Parathyroid adenoma (tissue), 2 donors: ENCODE measurements at regions not wholly inside any gene's neighbourhood (a gene's known extent, or its start where the extent isn't known, plus 50 kb on each side); places are given as distances from the start of the nearest gene placed in this dataset.
A peak's percentile ranks its signal among the peaks of the same experiment; 100 is the strongest.

ENCODE experiments used
- H2AFZ ChIP-seq: fragments of 300-600 bp; sonication (generic); one replicate; pipeline ENCODE4 v1.7.0; 2017; ENCODE audit warnings: antibody characterized with exemption, mild to moderate bottlenecking
- H3K27ac ChIP-seq: fragments of 300-600 bp; sonication (generic); one replicate; pipeline ENCODE4 v1.7.0; 2017
- H3K27me3 ChIP-seq: fragments of 300-600 bp; sonication (generic); one replicate; pipeline ENCODE4 v1.7.0; 2017; ENCODE audit warnings: low read length; ENCODE audit not compliant: control insufficient read depth, insufficient read depth
- H3K36me3 ChIP-seq: fragments of 300-600 bp; sonication (generic); one replicate; pipeline ENCODE4 v1.7.0; 2017; ENCODE audit warnings: low read length; ENCODE audit not compliant: control insufficient read depth, insufficient read depth
- H3K4me1 ChIP-seq: fragments of 300-600 bp; sonication (generic); one replicate; pipeline ENCODE4 v1.7.0; 2017; ENCODE audit warnings: control low read depth
- H3K4me2 ChIP-seq: fragments of 300-600 bp; sonication (generic); one replicate; pipeline ENCODE4 v1.7.0; 2017; ENCODE audit warnings: low read length
- H3K4me3 ChIP-seq: fragments of 300-600 bp; sonication (generic); one replicate; pipeline ENCODE4 v1.7.0; 2017; ENCODE audit warnings: low read depth, low read length
- H3K79me2 ChIP-seq: fragments of 300-600 bp; sonication (generic); one replicate; pipeline ENCODE4 v1.7.0; 2017; ENCODE audit warnings: control low read depth
- H3K9ac ChIP-seq: fragments of 300-600 bp; sonication (generic); one replicate; pipeline ENCODE4 v1.7.0; 2017; ENCODE audit warnings: mild to moderate bottlenecking
- H3K9me3 ChIP-seq: fragments of 300-600 bp; sonication (generic); one replicate; pipeline ENCODE4 v1.7.0; 2017; ENCODE audit warnings: low read length; ENCODE audit not compliant: control insufficient read depth
- TF ChIP-seq, protein P1 (sequence below): fragments of 300-600 bp; sonication (generic); IDR thresholded peaks from one replicate; pipeline ENCODE4 v1.7.0; 2017; ENCODE audit warnings: antibody characterized with exemption, mild to moderate bottlenecking
- donor health status: primary hyperparathyroidism.

GRCh38 chr17:77830816-77831473 lies 127.6 kb upstream of the TNRC6C start:
- H3K4me3 ChIP-seq, result no peak overlapping the region

DNA sequence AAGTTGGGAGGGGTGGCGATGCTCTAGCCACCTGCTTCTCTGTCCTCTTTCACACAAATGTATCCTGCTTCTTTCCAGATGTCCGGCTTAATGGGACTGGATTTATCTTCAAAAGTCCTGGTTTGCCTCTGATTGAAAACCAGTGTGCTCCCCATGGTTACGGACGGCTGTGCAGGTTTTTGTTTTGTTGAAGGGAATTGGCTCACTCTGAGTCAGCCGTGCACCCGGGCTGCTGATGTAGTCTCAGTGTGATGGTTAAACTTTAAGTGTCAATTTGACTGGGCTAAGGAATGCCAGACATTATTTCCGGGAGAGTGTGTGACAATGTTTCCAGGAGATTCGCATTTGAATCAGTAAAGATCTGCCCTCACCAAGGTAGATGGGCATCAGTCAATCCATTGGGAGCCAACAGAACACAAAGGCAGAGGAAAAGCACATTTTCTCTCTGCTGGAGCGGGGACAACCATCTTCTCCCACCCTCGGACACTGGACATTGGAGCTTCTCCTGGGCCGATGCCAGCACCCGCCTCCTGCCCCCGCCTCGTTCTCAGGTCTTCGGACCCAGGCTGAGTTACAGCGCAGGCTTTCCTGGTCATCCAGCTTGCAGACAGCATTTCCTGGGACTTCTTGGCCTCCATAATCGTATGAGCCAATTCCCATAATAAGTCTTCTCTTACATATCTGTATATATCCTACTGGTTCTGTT lies 126.9 kb upstream of the TNRC6C start:
- Histone ChIP-seq H3K4me2 (no peak overlapping the region), H3K79me2 (no peaks in the 10 kb centered on the region), H3K27me3 (no peaks in the 10 kb centered on the region), H3K4me1 (peaks cover 3% of the 10 kb centered on the region), H3K36me3 (no peaks in the 10 kb centered on the region), H3K4me3 (no peak overlapping the region), H3K27ac (no peak overlapping the region), H3K9ac (no peak overlapping the region), H2AFZ (no peak overlapping the region), H3K9me3 (no peaks in the 10 kb centered on the region)
- TF ChIP-seq, protein P1, sequence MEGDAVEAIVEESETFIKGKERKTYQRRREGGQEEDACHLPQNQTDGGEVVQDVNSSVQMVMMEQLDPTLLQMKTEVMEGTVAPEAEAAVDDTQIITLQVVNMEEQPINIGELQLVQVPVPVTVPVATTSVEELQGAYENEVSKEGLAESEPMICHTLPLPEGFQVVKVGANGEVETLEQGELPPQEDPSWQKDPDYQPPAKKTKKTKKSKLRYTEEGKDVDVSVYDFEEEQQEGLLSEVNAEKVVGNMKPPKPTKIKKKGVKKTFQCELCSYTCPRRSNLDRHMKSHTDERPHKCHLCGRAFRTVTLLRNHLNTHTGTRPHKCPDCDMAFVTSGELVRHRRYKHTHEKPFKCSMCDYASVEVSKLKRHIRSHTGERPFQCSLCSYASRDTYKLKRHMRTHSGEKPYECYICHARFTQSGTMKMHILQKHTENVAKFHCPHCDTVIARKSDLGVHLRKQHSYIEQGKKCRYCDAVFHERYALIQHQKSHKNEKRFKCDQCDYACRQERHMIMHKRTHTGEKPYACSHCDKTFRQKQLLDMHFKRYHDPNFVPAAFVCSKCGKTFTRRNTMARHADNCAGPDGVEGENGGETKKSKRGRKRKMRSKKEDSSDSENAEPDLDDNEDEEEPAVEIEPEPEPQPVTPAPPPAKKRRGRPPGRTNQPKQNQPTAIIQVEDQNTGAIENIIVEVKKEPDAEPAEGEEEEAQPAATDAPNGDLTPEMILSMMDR, result no peak

More at GRCh38 chr17:77830816-77831473, 127.6 kb upstream of the TNRC6C start:
- no peak overlapping the region for H2AFZ ChIP-seq
- H3K27me3 ChIP-seq, result no peaks in the 10 kb centered on the region
- H3K36me3 ChIP-seq, result no peaks in the 10 kb centered on the region
- H3K4me1 ChIP-seq, result peaks cover 3% of the 10 kb centered on the region
- no peak overlapping the region for H3K9ac ChIP-seq
- H3K9me3 ChIP-seq, result no peaks in the 10 kb centered on the region
- TF ChIP-seq, protein P1, result no peak
- no peaks in the 10 kb centered on the region for H3K79me2 ChIP-seq
- peak overlapping the region; percentile 70 for H3K27ac ChIP-seq
- H3K4me2 ChIP-seq, result no peak overlapping the region

- Histone ChIP-seq H3K27me3 (no peaks in the 10 kb centered on the region), H2AFZ (no peak overlapping the region), H3K27ac (no peak overlapping the region), H3K4me3 (no peak overlapping the region), H3K4me1 (peaks cover 3% of the 10 kb centered on the region), H3K9me3 (no peaks in the 10 kb centered on the region), H3K9ac (no peak overlapping the region), H3K4me2 (no peak overlapping the region), H3K79me2 (no peaks in the 10 kb centered on the region), H3K36me3 (no peaks in the 10 kb centered on the region)
- TF ChIP-seq, protein P1, result no peak
Measured at GRCh38 chr17:77832180-77832560, 126.3 kb upstream of the TNRC6C start.

- TF ChIP-seq, protein P1, result no peak
- H3K9me3 ChIP-seq, result no peaks in the 10 kb centered on the region
- H3K4me3 ChIP-seq, result no peak overlapping the region
- H3K27ac ChIP-seq, result no peak overlapping the region
- no peaks in the 10 kb centered on the region for H3K79me2 ChIP-seq
- H3K4me1 ChIP-seq, result peaks cover 3% of the 10 kb centered on the region
- no peak overlapping the region for H3K4me2 ChIP-seq
- H3K9ac ChIP-seq, result no peak overlapping the region
- H3K36me3 ChIP-seq, result no peaks in the 10 kb centered on the region
- H2AFZ ChIP-seq, result no peak overlapping the region
- no peaks in the 10 kb centered on the region for H3K27me3 ChIP-seq
Measured at GRCh38 chr17:77833769-77834168, 124.7 kb upstream of the TNRC6C start.
